VCaP (cell line): ENCODE measurements at regions not wholly inside any gene's neighbourhood (a gene's known extent, or its start where the extent isn't known, plus 50 kb on each side); places are given as distances from the start of the nearest gene placed in this dataset.
"Not testable (repeated sequence)": the region's sequence is repeated elsewhere in the genome, so short reads cannot be mapped to it uniquely, and the experiment has no call there.

Source experiments
- H3K27ac ChIP-seq: fragments of 450-650 bp; 2 replicates; pipeline ENCODE4 v1.5.1; 2017
- TF ChIP-seq, protein P1 (sequence below): fragments of 450-650 bp; conservative IDR thresholded peaks from 2 replicates; pipeline ENCODE4 v1.5.1; 2017; ENCODE audit warnings: mild to moderate bottlenecking, moderate library complexity

DNA sequence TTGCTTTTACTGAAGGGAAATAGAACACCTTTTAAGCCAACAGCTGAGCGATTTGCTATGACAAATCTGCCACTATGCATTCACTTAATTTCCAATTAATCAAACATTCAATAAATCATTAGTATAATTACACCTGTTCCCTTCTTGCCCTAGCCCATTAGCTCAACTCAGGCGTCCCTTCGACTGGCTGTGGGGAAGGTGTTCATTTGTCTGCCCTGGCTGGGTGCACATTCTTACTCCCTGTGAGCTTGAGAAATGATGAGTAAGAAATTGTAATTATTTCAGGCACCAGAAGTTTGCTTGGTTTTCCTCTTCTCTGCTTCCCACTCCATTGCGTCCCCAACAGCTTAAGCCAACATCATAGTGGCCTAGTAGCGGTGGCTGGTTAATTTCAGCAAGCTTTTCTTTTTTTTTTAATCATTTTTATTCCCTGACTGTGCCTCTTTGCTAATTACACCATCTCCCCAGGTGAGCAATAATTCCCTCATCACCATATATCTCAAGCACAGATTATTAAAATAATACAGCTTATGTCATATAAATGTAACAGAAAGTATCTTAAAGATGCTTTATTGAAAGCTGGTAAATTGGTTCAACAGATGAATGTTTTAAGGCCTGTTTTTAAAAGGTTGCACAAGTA is 623.9 kb upstream of the RBFOX1 start:
- H3K27ac ChIP-seq = no peak overlapping the region
- TF ChIP-seq, protein P1, sequence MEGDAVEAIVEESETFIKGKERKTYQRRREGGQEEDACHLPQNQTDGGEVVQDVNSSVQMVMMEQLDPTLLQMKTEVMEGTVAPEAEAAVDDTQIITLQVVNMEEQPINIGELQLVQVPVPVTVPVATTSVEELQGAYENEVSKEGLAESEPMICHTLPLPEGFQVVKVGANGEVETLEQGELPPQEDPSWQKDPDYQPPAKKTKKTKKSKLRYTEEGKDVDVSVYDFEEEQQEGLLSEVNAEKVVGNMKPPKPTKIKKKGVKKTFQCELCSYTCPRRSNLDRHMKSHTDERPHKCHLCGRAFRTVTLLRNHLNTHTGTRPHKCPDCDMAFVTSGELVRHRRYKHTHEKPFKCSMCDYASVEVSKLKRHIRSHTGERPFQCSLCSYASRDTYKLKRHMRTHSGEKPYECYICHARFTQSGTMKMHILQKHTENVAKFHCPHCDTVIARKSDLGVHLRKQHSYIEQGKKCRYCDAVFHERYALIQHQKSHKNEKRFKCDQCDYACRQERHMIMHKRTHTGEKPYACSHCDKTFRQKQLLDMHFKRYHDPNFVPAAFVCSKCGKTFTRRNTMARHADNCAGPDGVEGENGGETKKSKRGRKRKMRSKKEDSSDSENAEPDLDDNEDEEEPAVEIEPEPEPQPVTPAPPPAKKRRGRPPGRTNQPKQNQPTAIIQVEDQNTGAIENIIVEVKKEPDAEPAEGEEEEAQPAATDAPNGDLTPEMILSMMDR = no peak

- H3K27ac ChIP-seq = no peak overlapping the region
- TF ChIP-seq, protein P1 = no peak
These were observed 628.2 kb upstream of the RBFOX1 start for GRCh38 chr16:6704306-6704930.

DNA sequence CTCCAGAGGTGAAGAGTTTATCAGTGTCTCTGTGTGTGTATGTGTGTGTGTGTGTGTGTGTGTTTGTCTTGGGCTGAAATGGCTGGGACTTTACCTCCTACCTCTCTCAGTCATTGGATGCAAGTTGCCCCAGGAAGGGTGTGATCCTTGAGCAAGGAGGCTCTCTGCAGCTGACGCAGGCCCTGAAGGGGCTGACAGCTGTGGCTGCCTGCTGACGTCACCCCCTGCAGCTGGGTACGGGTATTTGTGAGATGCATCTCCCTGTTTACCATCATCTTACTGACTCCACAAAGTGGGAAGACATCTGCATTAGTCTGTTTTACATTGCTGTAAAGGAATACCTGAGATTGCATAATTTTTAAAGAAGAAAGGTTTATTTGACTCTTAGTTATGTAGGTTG is 631.5 kb upstream of the RBFOX1 start:
- no peak overlapping the region for H3K27ac ChIP-seq
- TF ChIP-seq, protein P1 = no peak

DNA sequence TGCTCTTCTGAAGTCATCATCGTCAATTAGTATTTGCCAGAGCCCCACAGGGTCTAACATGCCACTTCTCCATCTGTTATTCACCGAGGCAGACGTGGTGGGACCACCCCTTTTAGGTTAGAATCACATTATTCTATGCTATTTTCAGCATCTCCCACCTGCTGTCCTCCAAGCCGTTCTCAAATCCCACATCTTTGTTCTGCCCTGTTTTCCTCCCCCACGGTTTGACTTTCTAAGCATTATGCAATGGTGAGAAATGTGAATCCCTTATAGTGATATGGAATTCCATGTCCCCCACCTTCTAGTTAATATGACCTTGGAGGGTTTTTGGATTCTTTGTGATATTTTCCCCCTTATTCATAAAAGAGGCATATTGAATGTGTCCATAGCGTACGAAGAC is 634.1 kb upstream of the RBFOX1 start:
- TF ChIP-seq, protein P1 = no peak
- H3K27ac ChIP-seq = no peak overlapping the region

DNA sequence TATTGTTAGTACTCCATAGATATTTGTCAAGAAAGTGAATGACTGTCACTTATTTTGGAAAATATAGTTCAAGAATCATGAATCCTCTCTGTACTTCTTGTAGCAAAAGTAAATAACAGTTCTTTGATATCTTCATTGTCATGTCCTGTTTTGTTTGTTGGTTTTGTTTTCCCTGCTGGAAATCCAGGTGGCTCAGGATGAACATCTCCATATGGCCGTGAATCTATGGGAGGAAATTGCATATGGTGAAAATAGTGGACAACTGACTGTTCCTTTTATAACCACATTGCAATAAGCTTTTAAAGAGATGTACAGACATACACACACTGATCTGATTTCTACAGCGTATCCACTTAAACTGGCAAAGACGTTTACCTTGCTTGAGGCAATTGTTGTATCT is 637.0 kb upstream of the RBFOX1 start:
- TF ChIP-seq, protein P1 = no peak
- no peak overlapping the region for H3K27ac ChIP-seq

- no peak overlapping the region for H3K27ac ChIP-seq
- TF ChIP-seq, protein P1 = no peak
These were observed 638.0 kb upstream of the RBFOX1 start for GRCh38 chr16:6694636-6695035.

DNA sequence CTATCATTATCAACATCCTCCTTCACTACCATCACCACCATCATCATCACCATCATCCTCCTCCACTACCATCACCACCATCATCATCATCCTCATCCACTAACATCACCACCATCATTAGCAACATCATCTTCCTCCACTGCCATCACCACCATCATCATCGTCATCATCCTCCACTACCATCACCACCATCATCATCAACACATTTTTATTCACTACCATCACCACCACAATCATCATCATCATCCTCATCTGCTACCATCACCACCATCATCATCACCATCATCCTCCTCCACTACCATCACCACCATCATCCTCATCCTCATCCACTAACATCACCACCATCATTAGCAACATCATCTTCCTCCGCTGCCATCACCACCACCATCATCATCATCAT is 639.2 kb upstream of the RBFOX1 start:
- H3K27ac ChIP-seq = not testable (repeated sequence)

GRCh38 chr16:6692874-6693273 is 639.8 kb upstream of the RBFOX1 start:
- TF ChIP-seq, protein P1 = no peak
- H3K27ac ChIP-seq = no peak overlapping the region
